ENCODE measurements at regions not wholly inside any gene's neighbourhood (a gene's known extent, or its start where the extent isn't known, plus 50 kb on each side); places are given as distances from the start of the nearest gene placed in this dataset.

DNA sequence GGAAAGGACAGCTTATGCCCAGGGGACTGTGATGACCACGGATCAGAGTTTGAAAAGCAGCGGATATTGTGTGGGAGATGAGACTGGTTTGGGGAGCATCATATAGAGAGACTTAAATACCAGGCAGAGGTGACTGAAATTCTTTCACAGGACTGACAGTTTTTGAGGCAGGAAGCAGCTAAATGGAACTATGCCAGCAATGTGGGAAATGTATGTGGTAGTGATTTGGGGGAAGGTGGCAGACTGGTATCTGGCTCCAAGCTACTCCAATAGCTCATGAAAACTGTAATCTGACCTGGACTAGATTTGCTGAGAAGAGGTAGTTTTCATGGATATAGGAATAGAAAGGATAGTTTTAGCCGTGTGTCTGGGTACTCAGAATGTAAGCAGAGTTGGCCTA lies 592.6 kb downstream of the REEP3 start:
- TF ChIP-seq, protein P1, sequence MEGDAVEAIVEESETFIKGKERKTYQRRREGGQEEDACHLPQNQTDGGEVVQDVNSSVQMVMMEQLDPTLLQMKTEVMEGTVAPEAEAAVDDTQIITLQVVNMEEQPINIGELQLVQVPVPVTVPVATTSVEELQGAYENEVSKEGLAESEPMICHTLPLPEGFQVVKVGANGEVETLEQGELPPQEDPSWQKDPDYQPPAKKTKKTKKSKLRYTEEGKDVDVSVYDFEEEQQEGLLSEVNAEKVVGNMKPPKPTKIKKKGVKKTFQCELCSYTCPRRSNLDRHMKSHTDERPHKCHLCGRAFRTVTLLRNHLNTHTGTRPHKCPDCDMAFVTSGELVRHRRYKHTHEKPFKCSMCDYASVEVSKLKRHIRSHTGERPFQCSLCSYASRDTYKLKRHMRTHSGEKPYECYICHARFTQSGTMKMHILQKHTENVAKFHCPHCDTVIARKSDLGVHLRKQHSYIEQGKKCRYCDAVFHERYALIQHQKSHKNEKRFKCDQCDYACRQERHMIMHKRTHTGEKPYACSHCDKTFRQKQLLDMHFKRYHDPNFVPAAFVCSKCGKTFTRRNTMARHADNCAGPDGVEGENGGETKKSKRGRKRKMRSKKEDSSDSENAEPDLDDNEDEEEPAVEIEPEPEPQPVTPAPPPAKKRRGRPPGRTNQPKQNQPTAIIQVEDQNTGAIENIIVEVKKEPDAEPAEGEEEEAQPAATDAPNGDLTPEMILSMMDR (conservative IDR thresholded peaks at IDR 0.05; ENCODE audit: low read depth, low read length): no peak
- no peak for TF ChIP-seq EZH2 (IDR thresholded peaks at IDR 0.05; ENCODE audit: borderline replicate concordance, low read depth, low read length, poor library complexity, severe bottlenecking)

All from A673 (cell line).